ENCODE measurements at regions not wholly inside any gene's neighbourhood (a gene's known extent, or its start where the extent isn't known, plus 50 kb on each side); places are given as distances from the start of the nearest gene placed in this dataset.

- DNase-seq = no peak
Observed at GRCh38 chr3:31404871-31405270, 127.9 kb upstream of the STT3B start.

GRCh38 chr3:31405515-31405914 is 127.2 kb upstream of the STT3B start:
- DNase-seq = no peak

- DNase-seq = no peak
Observed at GRCh38 chr3:31406896-31407295, 125.8 kb upstream of the STT3B start.

GRCh38 chr3:31407665-31408064 is 125.1 kb upstream of the STT3B start:
- DNase-seq = no peak

GRCh38 chr3:31408720-31409119 is 124.0 kb upstream of the STT3B start:
- DNase-seq = no peak

GRCh38 chr3:31409389-31409788 is 123.3 kb upstream of the STT3B start:
- no peak for DNase-seq

- no peak for DNase-seq
Observed at GRCh38 chr3:31409866-31410265, 122.9 kb upstream of the STT3B start.

GRCh38 chr3:31410411-31410810 is 122.3 kb upstream of the STT3B start:
- DNase-seq = no peak

GRCh38 chr3:31412832-31413231 is 119.9 kb upstream of the STT3B start:
- DNase-seq = no peak

- no peak for DNase-seq
Observed at GRCh38 chr3:31413515-31413914, 119.2 kb upstream of the STT3B start.

GRCh38 chr3:31416980-31417379 is 115.7 kb upstream of the STT3B start:
- DNase-seq = no peak

- DNase-seq = no peak
Observed at GRCh38 chr3:31417486-31417885, 115.2 kb upstream of the STT3B start.

- DNase-seq = no peak
Observed at GRCh38 chr3:31420311-31420710, 112.4 kb upstream of the STT3B start.

GRCh38 chr3:31421314-31422048 is 111.2 kb upstream of the STT3B start:
- no peak for DNase-seq

GRCh38 chr3:31422237-31422636 is 110.5 kb upstream of the STT3B start:
- no peak for DNase-seq

GRCh38 chr3:31423482-31423881 is 109.2 kb upstream of the STT3B start:
- no peak for DNase-seq

- no peak for DNase-seq
Observed at GRCh38 chr3:31425401-31425800, 107.3 kb upstream of the STT3B start.

- DNase-seq = no peak
Observed at GRCh38 chr3:31427623-31428022, 105.1 kb upstream of the STT3B start.

- no peak for DNase-seq
Observed at GRCh38 chr3:31431321-31431720, 101.4 kb upstream of the STT3B start.

GRCh38 chr3:31432897-31433678 is 99.6 kb upstream of the STT3B start:
- DNase-seq = no peak

GRCh38 chr3:31433679-31433992 is 99.1 kb upstream of the STT3B start:
- DNase-seq = no peak

- DNase-seq = no peak
Observed at GRCh38 chr3:31434819-31435218, 97.9 kb upstream of the STT3B start.

GRCh38 chr3:31436830-31437229 is 95.9 kb upstream of the STT3B start:
- no peak for DNase-seq

GRCh38 chr3:31438742-31439141 is 94.0 kb upstream of the STT3B start:
- DNase-seq = no peak
